ENCODE measurements at regions not wholly inside any gene's neighbourhood (a gene's known extent, or its start where the extent isn't known, plus 50 kb on each side); places are given as distances from the start of the nearest gene placed in this dataset.

- Histone ChIP-seq H3K36me3 (no peaks in the 10 kb centered on the region), H3K27ac (no peak overlapping the region), H3K27me3 (no peaks in the 10 kb centered on the region), H3K4me3 (no peak overlapping the region), H3K4me1 (no peaks in the 10 kb centered on the region), H3K9me3 (no peaks in the 10 kb centered on the region)
- DNase-seq (no peak), ATAC-seq (peak in 1 of 4 donors; percentile 31)
- TF ChIP-seq POLR2A (IDR thresholded peaks at IDR 0.05) = no peak
- intact Hi-C loops (cut with DNase I) = no loop called here
- WGBS (ENCODE audit: insufficient coverage, low coverage, low lambda C conversion rate, missing lambda C conversion rate) = 61% methylated on average over 2 of the region's 2 CpGs
Observed at GRCh38 chr14:53496668-53497067, 343.5 kb upstream of the DDHD1 start.

- H3K36me3 ChIP-seq = no peaks in the 10 kb centered on the region
- H3K4me1 ChIP-seq = no peaks in the 10 kb centered on the region
- intact Hi-C loops (cut with DNase I) = no loop called here
- ATAC-seq (no peak), DNase-seq (no peak)
- no peak overlapping the region for H3K4me3 ChIP-seq
- no peak for TF ChIP-seq POLR2A (IDR thresholded peaks at IDR 0.05)
- TF ChIP-seq CTCF (IDR thresholded peaks at IDR 0.05) = no peak
- H3K27me3 ChIP-seq = no peaks in the 10 kb centered on the region
- WGBS (ENCODE audit: insufficient coverage, low coverage, low lambda C conversion rate, missing lambda C conversion rate) = 80% methylated on average over 9 of the region's 9 CpGs
- H3K9me3 ChIP-seq = no peaks in the 10 kb centered on the region
- no peak overlapping the region for H3K27ac ChIP-seq
Observed at GRCh38 chr14:53495846-53496343, 342.8 kb upstream of the DDHD1 start.

GRCh38 chr14:53494587-53494986, 341.5 kb upstream of the DDHD1 start:
- DNase-seq (no peak), ATAC-seq (no peak)
- no peak overlapping the region for H3K27ac ChIP-seq
- no peaks in the 10 kb centered on the region for H3K36me3 ChIP-seq
- no peak overlapping the region for H3K4me3 ChIP-seq
- no peaks in the 10 kb centered on the region for H3K9me3 ChIP-seq
- WGBS (ENCODE audit: insufficient coverage, low coverage, low lambda C conversion rate, missing lambda C conversion rate) = 80% methylated on average over 1 of the region's 1 CpG
- intact Hi-C loops (cut with DNase I) = no loop called here
- no peaks in the 10 kb centered on the region for H3K27me3 ChIP-seq
- no peak for TF ChIP-seq POLR2A (IDR thresholded peaks at IDR 0.05)
- TF ChIP-seq CTCF (IDR thresholded peaks at IDR 0.05) = no peak
- no peaks in the 10 kb centered on the region for H3K4me1 ChIP-seq

GRCh38 chr14:53493860-53494259, 340.7 kb upstream of the DDHD1 start:
- Histone ChIP-seq H3K27ac (no peak overlapping the region), H3K4me1 (no peaks in the 10 kb centered on the region), H3K9me3 (no peaks in the 10 kb centered on the region), H3K27me3 (no peaks in the 10 kb centered on the region), H3K36me3 (no peaks in the 10 kb centered on the region), H3K4me3 (no peak overlapping the region)
- DNase-seq = no peak
- 88% methylated on average over 1 of the region's 1 CpG for WGBS (ENCODE audit: insufficient coverage, low coverage, low lambda C conversion rate, missing lambda C conversion rate)
- intact Hi-C loops (cut with DNase I) = no loop called here
- ATAC-seq = no peak
- TF ChIP-seq CTCF (IDR thresholded peaks at IDR 0.05) (no peak), POLR2A (IDR thresholded peaks at IDR 0.05) (no peak)

GRCh38 chr14:53493320-53493719, 340.2 kb upstream of the DDHD1 start:
- Histone ChIP-seq H3K9me3 (no peaks in the 10 kb centered on the region), H3K4me1 (no peaks in the 10 kb centered on the region), H3K27ac (no peak overlapping the region), H3K4me3 (no peak overlapping the region), H3K36me3 (no peaks in the 10 kb centered on the region), H3K27me3 (no peaks in the 10 kb centered on the region)
- DNase-seq (no peak), ATAC-seq (no peak)
- no peak for TF ChIP-seq POLR2A (IDR thresholded peaks at IDR 0.05)
- TF ChIP-seq CTCF (IDR thresholded peaks at IDR 0.05) = no peak
- 65% methylated on average over 2 of the region's 2 CpGs for WGBS (ENCODE audit: insufficient coverage, low coverage, low lambda C conversion rate, missing lambda C conversion rate)
- intact Hi-C loops (cut with DNase I) = no loop called here
